ENCODE measurements at regions not wholly inside any gene's neighbourhood (a gene's known extent, or its start where the extent isn't known, plus 50 kb on each side); places are given as distances from the start of the nearest gene placed in this dataset.

DNA sequence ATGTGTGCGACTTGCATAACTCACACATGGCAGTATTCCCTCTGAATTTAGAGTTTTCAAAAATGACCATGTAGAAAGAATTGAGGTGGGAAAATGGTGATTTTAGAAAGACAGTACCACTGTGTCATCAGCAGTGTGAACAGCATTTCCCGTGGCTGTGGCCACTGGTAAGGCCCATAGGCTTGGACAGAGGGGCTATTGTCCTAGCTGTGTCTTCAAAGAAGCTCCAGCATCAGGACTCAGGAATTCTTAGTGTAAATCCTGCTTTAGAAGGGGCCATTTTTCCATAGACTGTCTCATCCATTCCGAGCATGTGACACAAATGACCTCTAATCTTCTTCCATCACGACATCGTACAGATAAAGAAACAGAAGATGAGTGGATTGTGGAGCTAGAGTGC lies 119.3 kb upstream of the BACE2 start:
- DNase-seq: no peak

DNA sequence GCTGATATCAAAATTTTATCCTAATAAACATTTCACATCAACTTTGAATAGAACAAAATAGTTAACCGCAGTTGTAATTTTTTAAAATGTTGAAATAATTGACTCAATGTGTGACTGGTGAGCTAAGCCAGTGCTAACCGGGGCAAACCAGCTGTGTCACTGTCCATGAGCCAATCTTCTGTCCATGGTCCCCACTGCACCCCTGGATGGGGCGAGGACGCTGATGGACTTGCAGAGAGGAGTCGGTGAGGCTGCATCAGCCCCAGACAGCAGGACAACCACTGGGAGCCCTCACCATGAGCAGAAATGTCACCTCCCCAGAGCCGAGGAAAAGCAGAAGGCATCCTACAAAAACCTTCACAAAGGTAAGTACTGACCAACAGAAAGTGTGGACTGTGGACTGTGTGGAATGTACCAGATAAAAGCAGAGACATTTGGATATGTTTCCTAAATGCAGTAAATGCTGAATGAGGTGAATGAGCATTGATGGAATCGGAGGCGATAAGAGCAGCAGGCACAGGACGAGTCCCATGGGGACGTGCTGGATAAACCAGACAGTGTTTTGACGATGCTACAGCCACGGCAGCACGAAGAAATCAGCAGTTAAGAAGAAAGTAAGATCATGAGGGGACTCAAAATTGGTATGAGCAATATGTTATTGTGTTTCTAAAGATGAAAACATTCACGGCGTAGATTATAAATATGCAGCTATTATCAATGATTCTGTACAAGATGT lies 115.0 kb upstream of the BACE2 start:
- no peak for DNase-seq

DNA sequence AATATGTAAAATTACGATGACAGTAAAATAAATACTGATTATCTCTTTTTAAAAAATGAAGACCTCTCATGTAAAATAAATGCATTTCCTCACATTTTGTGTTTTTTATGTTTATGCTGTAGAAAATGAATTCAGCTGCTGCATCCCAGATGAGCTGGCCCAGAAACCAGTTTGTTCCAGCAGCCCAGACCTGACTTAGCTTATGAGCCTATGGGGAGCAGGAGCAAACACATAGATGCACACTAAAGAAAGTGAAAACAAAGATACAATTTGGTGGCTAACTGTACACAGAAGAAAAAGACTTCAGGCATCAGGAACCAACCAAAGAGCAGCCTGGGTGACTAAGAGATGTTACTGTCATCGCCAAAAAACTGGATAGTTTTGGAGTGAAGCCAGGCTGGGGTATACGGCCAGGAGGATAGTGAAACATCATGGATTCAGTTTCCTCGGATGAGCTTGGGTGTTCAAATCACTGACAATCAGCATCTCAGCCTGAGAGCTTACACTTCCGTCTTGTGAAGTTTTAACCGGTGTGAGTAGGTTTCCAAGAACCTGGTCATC lies 113.9 kb upstream of the BACE2 start:
- DNase-seq: no peak

DNA sequence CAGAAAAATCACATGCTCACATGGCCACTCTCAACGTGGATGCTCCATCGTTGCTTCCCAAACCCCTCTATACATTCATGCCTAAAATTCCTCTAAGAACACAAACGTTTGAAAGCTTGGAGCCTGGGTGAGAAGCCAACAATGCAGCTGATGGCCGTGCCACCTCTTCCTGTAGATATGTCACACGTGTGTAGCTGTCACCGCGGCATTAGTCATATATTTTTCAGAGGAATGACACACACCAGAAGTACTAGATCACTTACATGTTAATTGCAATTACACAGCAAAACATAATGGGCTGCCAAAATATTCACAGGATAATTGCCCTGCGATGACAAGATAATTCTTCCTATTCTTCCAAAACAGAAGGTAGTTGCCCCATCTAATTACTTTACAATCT lies 112.7 kb upstream of the BACE2 start:
- DNase-seq: no peak

DNA sequence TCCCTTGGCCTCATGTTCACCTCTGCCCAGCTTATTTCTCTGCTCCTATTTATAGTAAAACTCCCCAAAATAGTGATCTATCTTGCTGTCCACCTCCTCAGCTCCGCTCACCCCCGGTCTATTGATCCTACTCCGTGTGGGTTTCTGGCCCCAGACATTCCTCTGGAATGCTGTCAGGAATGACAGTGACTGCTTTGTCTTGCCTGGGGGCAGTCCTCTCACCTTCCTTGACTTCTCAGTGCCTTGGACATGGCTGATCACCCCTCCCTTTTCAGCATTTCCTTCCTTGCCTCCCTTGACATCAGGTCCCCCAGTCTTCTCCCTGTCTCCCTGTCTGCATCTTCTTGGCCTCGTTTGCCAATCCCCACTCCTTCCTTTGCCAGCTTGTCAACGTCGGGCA lies 108.1 kb upstream of the BACE2 start:
- no peak for DNase-seq

DNA sequence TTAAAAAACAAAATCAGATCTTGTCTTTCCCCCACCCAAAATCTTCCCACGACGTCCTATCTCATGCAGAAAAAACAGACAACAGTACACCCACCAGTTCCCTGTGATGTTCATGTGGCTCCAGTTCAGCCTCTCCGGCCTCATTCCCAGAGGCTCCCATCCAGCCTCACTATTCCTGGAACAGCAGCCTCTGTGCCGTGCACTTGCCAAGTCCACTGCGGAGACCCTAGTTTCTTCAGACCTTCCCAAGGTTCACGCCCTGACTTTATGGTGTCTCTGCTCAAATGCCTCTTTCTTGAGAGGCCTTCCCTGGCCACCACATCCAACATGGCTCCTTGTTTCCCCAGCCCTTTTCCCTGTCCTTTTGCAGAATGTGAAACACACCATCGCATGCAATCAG lies 106.3 kb upstream of the BACE2 start:
- DNase-seq: no peak

DNA sequence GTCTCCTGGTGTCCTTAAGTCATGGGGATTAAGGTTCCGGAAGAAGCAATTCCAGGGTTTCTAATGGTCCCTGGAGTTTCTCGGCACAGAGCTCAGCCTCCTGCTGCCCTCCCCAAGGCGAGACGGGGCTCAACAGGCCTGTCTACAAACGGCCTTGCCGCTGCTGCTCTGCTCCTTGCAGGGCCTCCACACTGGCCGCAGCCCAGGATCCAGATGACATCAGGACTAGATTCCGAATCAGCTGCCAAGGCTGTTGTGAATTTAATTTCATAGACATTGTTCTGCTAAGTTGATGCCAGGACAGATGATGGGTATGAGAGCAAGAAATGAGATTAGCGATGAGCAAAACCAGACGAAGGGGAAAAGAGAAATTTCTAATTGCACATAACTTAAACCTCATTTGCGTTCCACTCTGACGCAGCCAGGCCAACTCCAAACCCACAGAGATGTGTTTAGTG lies 103.6 kb upstream of the BACE2 start:
- no peak for DNase-seq

DNA sequence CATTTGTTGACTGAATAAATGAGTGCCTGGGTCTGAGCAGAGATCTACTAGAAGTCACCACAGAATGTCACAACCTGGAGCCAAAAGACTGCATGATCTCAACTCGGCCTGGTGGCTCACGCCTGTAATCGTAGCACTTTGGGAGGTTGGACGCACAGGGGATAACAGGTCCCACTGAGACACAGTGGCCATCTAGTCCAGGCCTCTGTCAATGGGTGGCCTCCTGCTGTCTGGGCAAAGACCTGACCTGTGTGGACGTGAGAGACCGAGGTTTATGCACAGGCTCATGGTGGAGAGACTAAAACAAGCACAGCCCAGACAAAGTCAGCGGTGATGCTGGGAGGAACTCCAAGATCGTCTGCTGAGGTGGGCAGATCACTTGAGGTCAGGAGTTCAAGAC lies 103.0 kb upstream of the BACE2 start:
- DNase-seq: no peak

DNA sequence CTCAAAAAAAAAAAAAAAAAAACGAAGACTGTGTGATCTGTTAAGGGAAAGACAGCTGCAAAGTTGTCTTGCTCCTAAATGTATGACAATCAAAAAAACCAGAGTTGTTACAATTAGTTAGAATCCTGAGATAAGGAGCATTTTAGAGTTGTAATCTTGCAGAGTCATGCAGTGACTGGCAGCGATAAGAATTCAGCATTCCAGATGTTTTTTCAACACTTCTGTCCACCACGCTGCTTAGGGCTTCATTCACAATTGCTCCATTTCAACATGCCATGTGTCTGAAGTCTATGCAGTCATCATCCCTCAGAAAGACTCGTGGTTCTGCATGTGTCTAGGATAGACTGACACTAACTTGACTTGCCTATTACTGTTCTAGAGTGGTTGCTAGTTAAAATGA lies 102.4 kb upstream of the BACE2 start:
- DNase-seq: no peak

DNA sequence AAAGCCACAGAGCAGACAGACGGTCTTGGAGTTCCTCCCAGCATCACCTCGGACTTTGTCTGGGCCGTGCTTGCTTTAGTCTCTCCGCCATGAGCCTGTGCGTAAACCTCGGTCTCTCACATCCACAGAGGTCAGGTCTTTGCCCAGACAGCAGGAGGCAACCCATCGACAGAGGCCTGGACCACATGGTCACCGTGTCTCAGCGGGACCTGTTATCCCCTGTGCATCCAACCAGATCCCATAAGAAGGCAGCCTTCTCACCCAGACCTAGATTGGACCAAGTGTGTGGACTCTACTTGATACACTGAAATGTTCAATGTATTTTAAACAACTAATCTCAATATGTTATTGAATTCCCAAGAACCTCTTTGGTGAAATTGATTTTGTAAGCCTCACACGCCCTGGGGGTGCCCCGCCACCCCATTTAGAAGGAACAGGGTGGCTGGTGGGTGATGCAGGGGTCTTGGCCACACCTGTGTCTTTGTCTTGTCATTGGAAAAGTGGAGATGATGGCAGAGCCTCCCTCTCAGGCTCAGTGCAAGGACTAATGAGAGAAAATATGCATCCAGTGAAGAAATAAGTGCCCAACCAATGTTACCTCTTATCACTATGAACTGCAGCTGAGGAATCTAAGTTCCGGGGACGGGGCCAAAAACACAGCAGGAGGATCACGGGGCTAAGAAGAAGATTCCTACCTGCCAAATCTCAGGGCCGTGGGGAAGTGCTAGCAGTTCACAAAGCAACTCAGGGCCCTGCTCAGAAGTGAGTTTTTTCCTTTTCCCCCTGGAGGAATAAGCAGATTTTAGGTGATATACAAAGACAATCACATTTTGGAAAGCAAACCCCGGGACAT lies 101.6 kb upstream of the BACE2 start:
- DNase-seq: no peak

DNA sequence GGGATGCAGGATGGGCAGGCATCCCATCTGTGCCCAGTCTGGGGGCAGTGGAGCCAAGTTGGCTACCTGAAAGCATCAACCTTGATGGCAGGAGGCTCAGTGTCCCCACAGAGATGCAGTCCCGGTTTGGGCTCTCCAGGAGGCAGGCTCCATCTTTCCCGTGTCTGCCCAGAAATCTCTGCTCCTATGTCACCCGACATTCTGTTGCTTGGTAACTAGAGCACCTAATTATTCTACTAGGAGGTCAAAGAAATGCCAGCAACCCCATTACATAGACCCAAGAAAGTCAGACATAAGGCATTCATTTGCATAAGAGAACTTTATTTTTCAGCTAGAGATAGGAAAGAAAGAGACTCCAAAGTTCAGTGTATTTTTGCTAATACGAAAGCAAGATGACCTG lies 100.3 kb upstream of the BACE2 start:
- DNase-seq: no peak

DNA sequence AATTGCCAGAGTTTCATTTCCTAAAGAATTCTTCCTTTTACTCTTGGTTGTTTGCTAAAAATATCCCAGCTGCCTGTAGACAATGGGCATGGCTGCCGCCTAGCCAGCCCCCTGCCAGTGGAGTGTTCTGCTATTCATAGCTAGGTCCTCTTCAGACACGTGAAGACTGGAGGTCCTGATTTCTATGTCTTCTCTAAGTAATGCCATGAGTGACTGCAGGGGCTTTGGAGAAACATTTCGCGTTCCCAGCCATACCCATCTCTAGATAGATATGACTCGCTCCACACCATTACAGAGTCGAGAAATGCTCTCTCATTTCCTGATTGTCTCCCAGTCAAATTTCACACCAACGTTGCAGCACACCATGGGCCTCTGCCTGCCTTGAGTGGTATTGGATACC lies 99.5 kb upstream of the BACE2 start:
- DNase-seq: no peak

DNA sequence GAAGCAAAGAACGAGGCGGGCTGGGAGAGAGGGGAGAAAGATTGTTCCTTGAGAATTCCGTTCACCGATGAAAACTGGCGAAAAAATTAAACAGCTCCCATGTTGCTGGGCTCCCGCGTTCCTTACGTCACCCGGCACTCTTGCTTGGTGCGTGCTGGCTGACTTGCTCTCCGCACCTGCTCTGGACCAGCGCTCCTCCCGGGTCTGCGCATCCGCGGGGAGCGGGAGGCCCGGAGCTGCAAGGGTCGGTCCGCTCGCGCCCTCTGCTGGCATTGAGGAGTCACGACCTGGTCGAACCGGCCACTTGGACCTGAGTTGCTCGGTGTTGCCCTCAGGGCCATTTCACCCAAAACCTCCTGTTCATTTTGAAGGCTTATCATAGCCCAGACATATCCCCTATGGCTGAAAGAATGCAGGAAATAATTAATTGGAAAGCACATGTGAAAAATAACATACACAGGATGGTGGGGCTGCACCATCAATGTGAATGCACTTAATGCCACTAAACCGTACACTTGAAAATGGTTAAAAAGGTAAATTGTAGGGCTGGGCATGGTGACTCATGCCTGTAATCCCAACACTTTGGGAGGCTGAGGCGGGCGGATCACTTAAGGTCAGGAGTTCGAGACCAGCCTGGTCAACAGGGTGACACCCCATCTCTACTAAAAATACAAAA lies 98.9 kb upstream of the BACE2 start:
- DNase-seq: no peak

DNA sequence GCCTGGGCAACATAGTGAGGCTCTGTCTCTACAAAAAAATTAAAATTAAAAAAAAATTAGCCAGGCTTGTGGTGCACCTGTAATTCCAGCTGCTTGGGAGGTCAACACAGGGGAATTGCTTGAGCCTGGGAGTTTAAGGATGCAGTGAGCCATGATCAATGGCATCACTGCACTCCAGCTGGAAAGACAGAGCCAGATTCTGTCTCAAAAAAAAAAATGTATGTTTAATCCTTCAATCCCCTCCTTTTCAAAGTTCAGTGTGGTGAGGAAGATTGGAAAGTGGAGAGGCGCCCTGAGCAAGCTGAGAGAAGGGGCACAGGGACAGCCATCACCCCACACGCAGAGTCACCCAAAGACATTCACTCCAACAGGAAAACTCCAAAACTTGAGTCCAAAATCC lies 97.7 kb upstream of the BACE2 start:
- DNase-seq: no peak

DNA sequence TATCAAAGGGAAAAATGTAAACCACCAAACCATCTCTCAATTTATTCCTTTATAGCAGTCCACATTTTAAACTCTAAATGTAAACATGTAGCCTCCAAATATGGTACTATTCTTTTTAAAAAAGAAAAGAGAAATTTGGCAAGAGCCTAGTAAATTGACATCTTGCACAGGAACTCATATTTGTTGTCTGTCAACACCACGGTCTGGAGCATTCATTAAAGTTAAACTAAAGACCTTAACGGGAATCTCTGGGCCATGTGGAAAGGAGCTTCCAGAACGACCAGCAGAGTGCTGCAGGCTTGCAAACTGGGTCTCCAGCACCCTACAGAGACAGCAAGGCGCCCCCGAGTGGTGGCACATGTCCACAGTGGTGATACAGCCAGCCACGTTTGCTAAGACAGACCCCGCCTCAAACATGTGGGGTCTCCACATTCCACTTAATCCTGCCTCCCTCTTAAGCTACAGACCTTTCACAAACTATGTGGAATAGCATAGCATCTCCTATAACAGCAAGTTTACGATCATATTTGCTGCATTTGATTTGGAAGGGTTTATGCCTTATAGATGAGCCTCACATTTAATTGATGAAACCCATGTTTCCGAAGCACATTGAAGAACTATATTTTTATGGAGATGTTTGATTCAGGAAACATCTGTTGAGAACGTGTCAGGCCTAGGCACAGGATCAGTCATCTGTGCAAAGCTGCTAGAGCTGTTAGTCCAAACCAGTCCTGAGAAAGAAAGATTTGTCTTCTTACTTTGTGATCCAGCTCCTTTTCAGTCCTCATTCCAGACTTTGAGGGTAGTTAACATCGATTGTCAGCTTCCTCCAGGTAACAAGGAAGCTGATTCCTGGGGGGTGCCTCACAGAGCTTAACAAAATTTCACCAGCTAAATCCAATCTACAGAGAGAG lies 96.4 kb upstream of the BACE2 start:
- DNase-seq: no peak

DNA sequence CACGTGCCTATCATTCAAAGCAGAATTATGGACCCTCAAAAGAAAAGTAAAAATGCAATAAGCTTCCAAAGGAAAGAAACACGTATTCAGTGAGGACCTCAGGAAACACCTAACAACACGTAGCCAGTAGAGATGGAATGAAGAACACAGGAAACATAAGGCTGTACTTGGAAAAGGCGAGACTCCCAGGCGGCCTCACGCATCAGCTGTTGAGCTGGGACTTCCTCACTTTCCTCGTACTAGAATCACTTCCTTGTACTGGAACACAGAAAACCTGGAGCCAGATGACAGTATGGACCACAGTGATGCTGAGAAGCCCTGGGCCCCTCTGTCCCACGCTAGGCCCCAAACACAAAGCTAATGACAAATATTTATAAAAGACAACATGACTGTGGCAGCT lies 94.4 kb upstream of the BACE2 start:
- DNase-seq: no peak

DNA sequence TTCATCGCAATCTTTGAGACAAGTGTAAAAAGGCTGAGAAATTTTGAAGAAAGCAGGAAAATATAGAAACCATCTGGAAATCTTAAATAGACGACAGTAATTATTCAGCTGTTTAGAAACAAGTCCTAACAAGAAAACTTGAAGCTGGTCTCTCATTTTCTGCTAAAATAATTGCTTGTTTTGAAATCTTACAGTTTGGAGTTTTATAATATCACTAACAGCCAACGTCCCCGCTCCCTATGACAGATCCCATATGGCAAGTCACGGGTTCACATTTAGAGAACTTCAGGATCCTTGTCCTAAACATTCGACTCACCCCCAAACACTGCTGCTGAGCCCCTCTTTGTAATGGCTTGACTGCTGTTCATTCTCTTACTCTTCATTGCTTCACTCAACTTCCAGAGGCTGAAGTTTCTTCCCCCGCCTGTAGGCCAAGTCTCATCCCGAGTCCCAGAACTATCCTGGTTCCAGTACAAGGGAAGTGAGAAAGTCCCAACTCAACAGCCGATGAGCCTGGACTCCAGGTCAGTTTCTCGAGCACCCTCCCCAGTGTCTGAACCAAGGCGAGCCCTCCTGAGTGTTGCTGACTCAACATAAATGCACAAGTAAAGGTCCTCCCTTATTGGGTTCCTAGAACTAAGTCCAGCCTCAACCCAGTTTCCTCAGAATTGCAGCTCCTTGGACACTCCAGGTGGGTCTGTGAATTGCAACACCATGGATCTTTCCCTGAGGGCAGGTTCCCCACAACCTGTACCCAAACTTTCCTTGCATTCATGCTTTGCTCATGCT lies 93.4 kb upstream of the BACE2 start:
- no peak for DNase-seq

DNA sequence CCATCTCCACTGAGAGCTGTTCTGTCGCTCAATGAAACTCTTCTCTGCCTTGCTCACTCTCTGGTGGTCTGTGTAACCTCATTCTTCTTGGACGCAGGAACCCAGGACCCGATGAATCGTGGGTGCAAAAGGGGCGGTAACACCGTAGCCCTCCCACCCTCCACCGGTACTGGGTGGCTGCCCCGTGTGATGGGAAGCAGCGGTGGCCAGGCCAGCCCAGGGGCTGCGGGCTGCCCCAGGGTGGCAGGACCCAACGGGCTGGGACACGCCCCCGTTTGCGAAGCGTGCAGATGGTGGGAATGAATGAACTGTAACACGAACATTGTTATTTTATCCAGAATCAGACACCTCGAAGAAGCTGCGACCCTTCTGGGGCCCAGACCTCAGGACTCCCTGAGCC lies 92.3 kb upstream of the BACE2 start:
- DNase-seq: no peak

DNA sequence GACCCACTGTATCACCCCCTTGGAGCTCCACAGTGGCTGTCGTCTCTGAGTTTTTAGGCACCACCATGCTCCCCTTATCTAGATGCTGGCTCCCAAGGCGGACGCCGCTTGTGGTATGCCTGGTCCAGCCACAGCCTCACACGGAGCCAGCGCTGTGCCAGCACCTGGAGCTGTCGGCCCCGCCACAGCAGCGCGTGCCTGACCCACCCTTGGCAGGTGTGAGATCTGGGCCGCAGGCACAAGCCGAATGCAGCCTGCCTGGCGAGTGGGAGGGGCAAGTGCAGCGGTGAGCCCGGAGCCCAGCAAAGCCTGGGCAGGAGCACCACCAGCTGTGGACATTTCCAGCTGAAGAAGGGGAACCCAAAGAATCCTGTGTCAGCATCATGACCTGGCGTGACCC lies 91.9 kb upstream of the BACE2 start:
- DNase-seq: no peak

DNA sequence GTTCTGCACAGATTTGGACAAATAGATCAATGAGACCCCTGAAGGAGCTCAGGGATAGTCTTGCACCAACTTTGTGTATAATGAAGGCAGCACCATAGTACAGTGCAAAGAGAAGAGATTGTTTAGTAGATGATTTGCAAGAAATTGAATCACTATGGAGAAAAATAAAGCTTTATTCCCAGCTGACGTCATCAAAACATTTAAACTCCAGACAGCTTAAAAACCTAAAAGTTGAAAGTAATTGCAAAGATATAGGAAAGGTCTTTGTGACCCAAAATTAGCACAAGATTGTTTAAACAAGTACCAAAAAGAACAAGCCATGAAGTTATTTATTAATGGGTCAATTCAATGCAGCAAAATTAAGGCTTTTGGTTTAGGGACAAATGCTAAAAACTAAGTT lies 88.8 kb upstream of the BACE2 start:
- no peak for DNase-seq

DNA sequence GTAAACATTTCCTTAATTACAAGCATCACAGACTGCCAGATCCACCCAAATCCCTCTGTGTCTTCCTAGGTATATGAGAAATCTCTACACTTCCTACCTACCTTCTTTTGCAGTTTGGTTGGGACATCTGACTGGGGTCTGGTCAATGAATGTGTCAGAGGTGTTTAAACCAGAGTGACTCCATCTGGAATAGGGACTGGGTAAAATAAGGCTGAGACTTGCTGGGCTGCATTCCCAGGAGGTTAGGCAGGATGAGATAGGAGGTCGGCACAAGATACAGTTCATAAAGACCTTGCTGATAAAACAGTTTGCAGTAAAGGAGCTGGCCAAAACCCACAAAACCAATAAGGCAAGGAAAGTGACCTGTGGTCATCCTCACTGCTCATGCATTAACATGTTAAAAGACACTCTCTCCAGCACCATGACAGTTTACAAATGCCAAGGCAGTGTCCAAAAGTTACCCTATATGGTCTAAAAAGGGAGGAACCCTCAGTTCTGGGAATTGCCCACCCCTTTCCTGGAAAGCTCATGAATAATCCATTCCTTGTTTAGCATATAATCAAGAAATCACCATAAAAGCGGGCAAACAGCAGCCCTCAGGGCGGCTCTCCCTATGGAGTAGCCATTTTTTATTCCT lies 87.4 kb upstream of the BACE2 start:
- no peak for DNase-seq

Data from bone marrow (tissue), 2 donors.